GM12864 (cell line): ENCODE measurements at regions not wholly inside any gene's neighbourhood (a gene's known extent, or its start where the extent isn't known, plus 50 kb on each side); places are given as distances from the start of the nearest gene placed in this dataset.

Experiments used
- DNase-seq: peaks from one replicate; pipeline ENCODE4 v3.0.0-alpha.2; 2011; ENCODE audit warnings: low read depth
- H3K4me3 ChIP-seq: 2 replicates; pipeline ENCODE4 v1.5.1; 2011; ENCODE audit warnings: mild to moderate bottlenecking, low read depth, low read length, control low read depth
- TF ChIP-seq, protein P1 (sequence below): IDR thresholded peaks from 2 replicates; pipeline ENCODE4 v1.5.1; 2011; ENCODE audit warnings: low read depth, mild to moderate bottlenecking, moderate library complexity, low read length, control low read depth, inconsistent platforms; ENCODE audit errors: missing control alignments

DNA sequence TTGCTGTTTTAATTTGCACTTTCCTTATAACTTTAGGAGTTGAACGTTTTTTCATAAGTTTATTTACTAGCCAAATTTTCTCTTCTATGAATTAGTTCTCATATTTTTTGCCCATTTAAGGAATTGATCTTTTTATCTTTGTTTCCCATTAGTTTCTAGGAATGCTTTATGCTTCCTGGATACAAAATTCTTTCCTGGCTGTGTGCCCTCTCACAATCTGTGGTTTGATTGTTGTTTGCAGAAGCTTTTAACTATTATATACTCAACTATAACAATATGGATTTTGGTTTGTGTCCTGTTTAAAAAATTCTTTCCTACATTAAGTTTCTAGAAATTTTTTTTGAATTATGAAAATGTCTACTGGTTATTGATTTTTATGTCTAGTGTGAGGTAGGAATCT, 206.3 kb downstream of the CSNK1G3 start:
- TF ChIP-seq, protein P1, sequence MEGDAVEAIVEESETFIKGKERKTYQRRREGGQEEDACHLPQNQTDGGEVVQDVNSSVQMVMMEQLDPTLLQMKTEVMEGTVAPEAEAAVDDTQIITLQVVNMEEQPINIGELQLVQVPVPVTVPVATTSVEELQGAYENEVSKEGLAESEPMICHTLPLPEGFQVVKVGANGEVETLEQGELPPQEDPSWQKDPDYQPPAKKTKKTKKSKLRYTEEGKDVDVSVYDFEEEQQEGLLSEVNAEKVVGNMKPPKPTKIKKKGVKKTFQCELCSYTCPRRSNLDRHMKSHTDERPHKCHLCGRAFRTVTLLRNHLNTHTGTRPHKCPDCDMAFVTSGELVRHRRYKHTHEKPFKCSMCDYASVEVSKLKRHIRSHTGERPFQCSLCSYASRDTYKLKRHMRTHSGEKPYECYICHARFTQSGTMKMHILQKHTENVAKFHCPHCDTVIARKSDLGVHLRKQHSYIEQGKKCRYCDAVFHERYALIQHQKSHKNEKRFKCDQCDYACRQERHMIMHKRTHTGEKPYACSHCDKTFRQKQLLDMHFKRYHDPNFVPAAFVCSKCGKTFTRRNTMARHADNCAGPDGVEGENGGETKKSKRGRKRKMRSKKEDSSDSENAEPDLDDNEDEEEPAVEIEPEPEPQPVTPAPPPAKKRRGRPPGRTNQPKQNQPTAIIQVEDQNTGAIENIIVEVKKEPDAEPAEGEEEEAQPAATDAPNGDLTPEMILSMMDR: no peak
- no peak overlapping the region for H3K4me3 ChIP-seq
- no peak for DNase-seq

DNA sequence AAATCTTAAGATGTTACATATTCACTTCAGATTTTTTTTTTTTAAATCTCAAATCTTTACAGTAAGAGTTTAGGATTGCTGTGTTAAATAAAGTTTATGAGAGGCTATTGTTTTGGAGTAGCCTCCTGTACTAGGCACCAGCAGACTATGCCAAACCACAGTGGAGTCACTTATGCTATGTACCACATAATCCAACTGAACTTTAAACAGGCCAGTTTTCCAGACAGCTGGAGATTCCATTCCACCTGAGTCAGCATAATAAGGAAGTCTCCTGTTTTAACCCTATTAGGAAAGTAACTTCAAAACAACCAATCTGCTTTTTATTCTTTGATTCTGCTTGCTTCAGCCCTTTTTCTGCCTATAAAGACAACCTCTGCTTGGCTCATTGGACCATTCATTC, 205.2 kb downstream of the CSNK1G3 start:
- DNase-seq: no peak
- TF ChIP-seq, protein P1: no peak

DNA sequence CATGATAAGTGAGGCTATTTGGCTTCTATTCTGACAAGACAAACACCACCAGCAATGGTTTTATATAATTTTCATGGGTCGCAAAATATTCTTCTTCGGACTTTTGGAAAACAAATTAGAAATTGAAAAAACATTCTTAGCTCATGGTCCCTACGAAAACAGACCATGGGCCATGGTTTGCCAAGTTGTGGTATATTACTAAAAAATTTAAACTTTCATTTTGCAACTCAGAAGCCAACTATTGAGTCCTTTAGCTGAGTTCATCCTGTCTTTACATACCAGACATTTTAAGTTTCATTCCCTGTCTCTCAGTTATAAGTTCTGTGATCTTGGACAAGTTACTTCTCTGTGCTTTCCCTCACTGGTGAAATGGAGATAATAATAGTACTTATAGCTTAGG, 198.1 kb downstream of the CSNK1G3 start:
- TF ChIP-seq, protein P1: no peak
- H3K4me3 ChIP-seq: no peak overlapping the region
- DNase-seq: no peak

More for the DNA sequence above, 205.2 kb downstream of the CSNK1G3 start:
- H3K4me3 ChIP-seq: no peak overlapping the region

DNA sequence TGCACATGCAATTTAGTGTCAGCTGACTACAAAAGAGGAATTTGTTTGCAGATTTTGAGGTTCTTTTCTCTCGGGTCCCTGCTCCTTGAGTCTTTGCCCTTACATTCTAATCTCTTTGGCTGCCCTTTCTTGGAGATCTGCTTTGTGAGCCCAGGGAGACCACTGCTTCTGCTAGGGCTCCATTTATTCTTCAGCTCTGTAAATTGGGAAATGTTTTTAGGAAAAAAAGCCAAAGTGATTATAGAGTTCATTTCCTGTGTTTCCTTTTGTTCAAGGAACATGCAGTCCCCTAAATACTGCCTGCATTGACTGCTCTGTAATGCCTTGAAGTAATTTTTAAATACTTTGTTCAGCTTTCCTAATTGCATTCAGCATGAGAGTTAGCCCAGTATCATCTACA, 197.4 kb downstream of the CSNK1G3 start:
- H3K4me3 ChIP-seq: no peak overlapping the region
- TF ChIP-seq, protein P1: no peak
- DNase-seq: no peak

DNA sequence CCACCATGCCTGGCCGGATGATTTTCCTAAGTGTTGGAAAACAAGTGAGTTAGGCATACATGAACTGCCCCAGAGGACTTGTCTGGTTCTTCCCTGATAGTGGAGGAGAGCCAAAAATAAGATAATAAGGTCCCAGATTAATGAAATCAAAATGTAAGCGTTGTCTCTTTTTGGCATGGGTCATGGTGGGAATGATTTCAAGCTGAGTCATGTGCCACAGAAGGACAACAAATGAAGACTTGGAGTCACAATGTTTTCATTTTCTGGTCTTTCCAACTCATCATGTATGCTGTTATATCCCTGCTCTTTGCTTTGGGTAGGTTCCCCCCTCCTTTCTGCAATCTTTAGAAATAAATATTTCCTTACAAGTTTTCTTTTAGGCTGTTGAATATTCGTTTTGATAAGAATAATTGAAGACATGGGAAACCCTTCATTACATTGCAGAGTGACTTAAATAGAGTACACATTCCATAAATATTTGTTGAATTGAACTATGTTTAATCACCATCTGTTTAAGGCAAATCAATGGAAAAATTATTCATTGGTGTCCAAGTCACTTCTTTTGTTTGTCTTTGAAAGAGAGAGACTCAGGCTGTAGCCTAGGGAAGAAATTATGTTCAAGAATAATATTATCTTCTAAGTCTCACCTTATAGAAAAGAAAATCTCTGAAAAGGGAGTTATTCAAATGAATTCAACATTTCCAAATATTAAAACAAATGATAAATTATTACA, 196.3 kb downstream of the CSNK1G3 start:
- DNase-seq: no peak
- TF ChIP-seq, protein P1: no peak
- no peak overlapping the region for H3K4me3 ChIP-seq

DNA sequence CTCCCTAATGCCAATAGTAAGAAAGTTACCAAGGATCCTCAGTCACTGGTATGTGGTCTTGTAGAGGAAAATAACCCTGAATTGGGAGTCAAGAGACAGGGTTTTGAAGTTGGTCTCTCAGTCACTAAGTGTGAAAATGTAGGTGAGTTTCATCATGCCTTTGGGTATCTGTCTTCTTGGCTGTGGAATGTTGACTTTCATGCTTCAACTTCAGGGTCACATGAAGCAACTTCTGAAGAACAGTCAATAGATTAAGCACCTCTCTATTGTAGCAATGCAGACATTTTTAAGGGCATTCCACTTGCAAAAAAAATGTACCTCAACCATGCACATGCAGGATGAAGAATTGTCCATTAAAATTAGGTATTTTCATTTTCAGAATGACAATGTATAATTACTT, 194.6 kb downstream of the CSNK1G3 start:
- TF ChIP-seq, protein P1: no peak
- no peak overlapping the region for H3K4me3 ChIP-seq
- no peak for DNase-seq

DNA sequence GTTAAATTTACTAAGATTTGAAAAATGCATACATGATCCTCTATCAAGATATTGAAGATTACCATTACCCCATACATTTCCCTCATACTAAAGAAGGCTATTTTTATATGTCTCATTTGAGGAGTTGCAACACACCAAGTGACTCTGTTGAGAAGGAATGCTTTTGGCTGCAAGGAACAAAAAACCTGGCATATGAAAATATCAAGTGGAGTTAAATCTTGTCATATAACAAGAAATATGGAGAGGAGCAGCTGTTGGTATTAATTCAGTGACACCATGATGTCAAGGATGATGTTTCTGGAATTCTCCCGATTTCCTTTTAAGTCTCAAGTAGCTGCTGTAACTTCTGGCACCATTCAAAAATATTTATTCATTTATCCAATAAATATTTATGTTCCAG, 193.8 kb downstream of the CSNK1G3 start:
- TF ChIP-seq, protein P1: no peak
- DNase-seq: no peak
- no peak overlapping the region for H3K4me3 ChIP-seq
